BJ (cell line): ENCODE measurements at regions not wholly inside any gene's neighbourhood (a gene's known extent, or its start where the extent isn't known, plus 50 kb on each side); places are given as distances from the start of the nearest gene placed in this dataset.

Experiments
- CTCF ChIA-PET: fragments of 350-600 bp; formaldehyde crosslinking; extraction: SDS; loops from one replicate; lab custom pipeline; 2021; ENCODE audit warnings: antibody characterized with exemption, inconsistent platforms; lab: Yijun Ruan, JAX
- POLR2A ChIA-PET: fragments of 300-600 bp; sonication (Branson Sonifier 250); formaldehyde crosslinking; extraction: SDS; loops from one replicate; lab custom pipeline; 2021; ENCODE audit warnings: antibody characterized with exemption; lab: Charles Lee
- DNase-seq: peaks from one replicate; pipeline ENCODE4 v3.0.0-alpha.2; 2011; ENCODE audit warnings: low read depth
- H3K27me3 ChIP-seq: 2 replicates; pipeline ENCODE4 v1.6.0; 2011; ENCODE audit warnings: low read length; ENCODE audit not compliant: control insufficient read depth, insufficient read depth
- H3K36me3 ChIP-seq: 2 replicates; pipeline ENCODE4 v1.5.1; 2011; ENCODE audit warnings: low read length; ENCODE audit not compliant: control insufficient read depth, insufficient read depth
- H3K4me3 ChIP-seq: 2 replicates; pipeline ENCODE4 v1.5.1; 2011; ENCODE audit warnings: low read depth, mild to moderate bottlenecking, control low read depth, low read length
- CTCF ChIP-seq: IDR thresholded peaks from 2 replicates; pipeline ENCODE4 v1.5.1; 2011; ENCODE audit warnings: low read depth, mild to moderate bottlenecking, control low read depth, inconsistent platforms, low read length, moderate library complexity; ENCODE audit not compliant: insufficient read depth

GRCh38 chr13:80199067-80199466, 141.9 kb downstream of the SPRY2 start:
- no peaks in the 10 kb centered on the region for H3K27me3 ChIP-seq
- H3K4me3 ChIP-seq: no peak overlapping the region
- DNase-seq: no peak
- no peaks in the 10 kb centered on the region for H3K36me3 ChIP-seq
- ChIA-PET POLR2A (no interaction called here), CTCF (no interaction called here)
- TF ChIP-seq CTCF: no peak

- H3K4me3 ChIP-seq: no peak overlapping the region
- H3K36me3 ChIP-seq: no peaks in the 10 kb centered on the region
- CTCF ChIA-PET: no interaction called here
- no peak for DNase-seq
- H3K27me3 ChIP-seq: no peaks in the 10 kb centered on the region
- TF ChIP-seq CTCF: no peak
- POLR2A ChIA-PET: no interaction called here
Measured at GRCh38 chr13:80196756-80197155, 144.2 kb downstream of the SPRY2 start.

- ChIA-PET POLR2A (interaction anchor here (0.6 kb wide), 1 partner anchor 21 kb away, joined by 7 read pairs; no protein-coding TSS in a partner anchor), CTCF (no interaction called here)
- no peak for TF ChIP-seq CTCF
- no peaks in the 10 kb centered on the region for H3K27me3 ChIP-seq
- no peaks in the 10 kb centered on the region for H3K36me3 ChIP-seq
- H3K4me3 ChIP-seq: no peak overlapping the region
- DNase-seq: no peak
Measured at GRCh38 chr13:80195649-80196048, 145.3 kb downstream of the SPRY2 start.

- CTCF ChIA-PET: no interaction called here
Measured at GRCh38 chr13:80189889-80190597, 150.9 kb downstream of the SPRY2 start.

More at GRCh38 chr13:80189889-80190597, 150.9 kb downstream of the SPRY2 start:
- DNase-seq: no peak
- no peaks in the 10 kb centered on the region for H3K36me3 ChIP-seq
- no peak for TF ChIP-seq CTCF
- no peaks in the 10 kb centered on the region for H3K27me3 ChIP-seq
- H3K4me3 ChIP-seq: no peak overlapping the region
- POLR2A ChIA-PET: no interaction called here
